Endometrial microvascular endothelial cells (primary cell): ENCODE measurements at regions not wholly inside any gene's neighbourhood (a gene's known extent, or its start where the extent isn't known, plus 50 kb on each side); places are given as distances from the start of the nearest gene placed in this dataset.
"Not testable (repeated sequence)": the region's sequence is repeated elsewhere in the genome, so short reads cannot be mapped to it uniquely, and the experiment has no call there.

ENCODE experiments used
- in situ Hi-C: cut with HindIII; loops from 2 replicates; pipeline ENCODE4 v1.10.0; 2017; ENCODE audit warnings: low sequenced_read_pairs, low pct_unique_long_range_greater_than_20kb; ENCODE audit errors: inconsistent ontology term

DNA sequence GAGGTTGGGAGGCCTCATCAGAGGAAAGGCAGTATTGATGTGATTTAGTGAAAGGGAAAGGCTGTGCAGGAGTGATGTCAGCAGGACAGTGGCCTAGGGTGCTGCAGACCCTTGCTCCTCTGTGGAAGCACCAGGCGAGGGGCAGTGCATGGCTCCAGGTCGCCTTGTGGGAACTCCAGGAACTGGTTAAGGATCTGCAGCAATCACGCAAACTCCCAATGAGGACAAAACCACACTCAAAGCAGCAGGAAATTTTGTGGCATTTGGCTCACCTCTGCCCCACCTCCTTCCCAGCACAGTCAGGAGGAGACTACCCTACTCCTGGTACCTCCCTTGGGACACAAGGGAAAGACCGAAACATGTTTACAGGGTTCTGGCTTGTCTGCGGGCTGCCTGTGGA lies 251.5 kb downstream of the GADD45G start:
- in situ Hi-C loops = not testable (repeated sequence)

DNA sequence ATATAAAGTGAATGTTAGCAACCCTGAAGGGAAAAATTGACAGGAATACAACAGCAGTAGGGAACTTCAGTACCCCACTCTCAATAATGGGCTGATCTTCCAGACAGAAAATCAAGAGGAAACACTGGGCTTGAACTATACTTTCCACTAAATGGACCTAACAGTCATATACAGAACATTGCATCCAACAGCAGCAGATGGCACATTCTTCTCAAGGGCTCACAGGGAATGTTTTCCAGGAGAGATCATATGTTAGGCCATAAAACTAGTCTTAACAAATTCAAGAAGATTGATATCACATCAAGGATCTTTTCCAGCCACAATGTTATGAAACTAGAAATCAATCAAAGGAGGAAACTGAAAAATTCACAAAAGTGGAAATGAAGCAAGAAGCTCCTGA lies 252.1 kb downstream of the GADD45G start:
- in situ Hi-C loops = not testable (repeated sequence)

DNA sequence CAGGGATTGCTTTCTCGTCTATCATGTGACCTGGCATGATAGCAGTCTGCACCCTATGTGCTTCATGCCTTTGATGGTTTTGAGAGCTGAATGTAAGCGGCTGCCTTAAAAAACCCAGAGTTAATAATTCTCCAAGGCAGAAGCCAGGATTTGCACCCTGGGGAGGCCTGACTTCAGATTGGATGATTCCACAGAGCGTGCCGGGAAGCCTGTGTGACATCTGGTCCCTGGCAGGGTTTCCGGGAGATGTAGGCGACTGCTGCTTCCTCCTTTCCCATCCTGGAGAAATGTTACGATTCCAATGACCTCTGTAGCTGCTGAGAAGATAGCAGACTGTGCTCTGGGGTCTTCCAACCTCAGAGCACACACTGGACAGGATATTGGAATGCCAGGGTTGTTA lies 255.0 kb downstream of the GADD45G start:
- in situ Hi-C loops = not testable (repeated sequence)

DNA sequence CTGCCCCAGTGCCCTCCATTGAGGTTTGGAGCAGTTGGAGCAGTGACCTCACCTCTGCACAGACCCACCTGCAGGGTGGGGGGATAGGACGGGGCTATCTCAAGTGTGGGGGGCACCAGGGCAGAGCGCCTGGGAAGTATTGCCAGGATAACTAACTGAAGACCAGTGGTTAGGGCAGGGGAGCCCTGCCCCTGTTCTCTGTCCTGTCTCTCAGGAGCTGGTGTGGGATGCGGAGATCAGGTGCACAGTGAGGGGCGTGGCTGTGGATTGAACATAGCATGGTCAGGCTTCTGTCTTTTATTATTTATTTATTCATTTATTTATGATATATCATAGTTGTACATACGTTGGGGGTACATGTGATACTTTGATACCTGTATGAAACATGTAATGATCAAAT lies 256.6 kb downstream of the GADD45G start:
- in situ Hi-C loops = not testable (repeated sequence)

DNA sequence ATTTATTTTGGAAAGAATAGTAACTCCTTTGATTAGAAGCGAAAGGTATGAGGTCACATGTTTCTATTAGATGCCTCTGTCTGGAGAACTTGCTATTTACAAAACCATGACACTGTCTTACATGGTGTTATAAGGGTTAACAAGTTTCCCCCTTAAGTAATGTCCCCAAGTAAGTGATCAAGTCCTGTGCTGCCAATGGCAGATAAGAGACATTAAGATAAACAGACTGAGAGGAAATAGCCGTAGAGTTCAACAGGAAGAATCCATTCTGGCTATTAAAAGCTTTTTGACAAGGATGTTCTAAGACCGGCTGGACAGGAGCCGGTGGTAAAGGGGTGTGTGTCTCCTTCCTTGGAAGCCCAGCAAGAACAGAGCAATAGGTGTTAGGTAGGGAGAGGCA lies 257.5 kb downstream of the GADD45G start:
- in situ Hi-C loops = no loop called here

DNA sequence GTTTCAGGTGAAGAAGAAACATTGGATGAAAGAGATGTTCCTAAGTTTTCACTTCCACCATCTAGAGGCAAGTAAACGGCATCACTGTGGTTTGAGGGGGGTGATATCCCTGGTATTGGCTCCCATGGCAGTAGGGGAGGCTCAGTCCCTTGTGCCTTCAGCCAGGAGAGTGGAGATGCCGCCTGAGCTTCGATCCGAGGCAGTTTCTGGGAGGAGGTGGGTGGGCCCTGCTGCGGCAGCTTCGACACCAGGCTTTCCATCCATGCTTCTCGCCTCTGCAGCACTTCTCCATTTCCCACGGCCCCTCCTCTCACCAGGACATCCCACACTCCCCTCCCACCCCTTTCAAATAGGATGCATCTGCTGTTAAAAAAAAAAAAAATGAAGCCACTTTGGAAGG lies 258.3 kb downstream of the GADD45G start:
- in situ Hi-C loops = no loop called here

DNA sequence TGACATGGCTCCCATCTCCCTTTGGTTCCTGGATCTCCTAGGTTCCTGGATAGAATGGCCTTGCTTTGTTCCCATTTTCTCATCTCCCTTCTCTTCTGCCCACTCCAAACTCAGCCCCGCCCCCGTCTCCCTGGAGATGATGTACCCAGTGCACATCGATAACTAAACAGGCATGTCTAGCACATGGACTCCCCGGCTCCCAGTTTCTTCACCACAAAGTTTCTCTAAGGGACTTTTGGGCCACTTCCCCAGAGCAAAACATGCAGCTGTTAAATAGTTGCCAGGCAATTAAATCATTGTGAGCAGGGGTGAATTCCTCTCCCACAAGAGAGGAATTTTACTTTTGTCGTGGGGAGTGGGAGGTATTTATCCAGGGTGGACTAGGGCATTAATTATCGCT lies 259.0 kb downstream of the GADD45G start:
- in situ Hi-C loops = no loop called here

DNA sequence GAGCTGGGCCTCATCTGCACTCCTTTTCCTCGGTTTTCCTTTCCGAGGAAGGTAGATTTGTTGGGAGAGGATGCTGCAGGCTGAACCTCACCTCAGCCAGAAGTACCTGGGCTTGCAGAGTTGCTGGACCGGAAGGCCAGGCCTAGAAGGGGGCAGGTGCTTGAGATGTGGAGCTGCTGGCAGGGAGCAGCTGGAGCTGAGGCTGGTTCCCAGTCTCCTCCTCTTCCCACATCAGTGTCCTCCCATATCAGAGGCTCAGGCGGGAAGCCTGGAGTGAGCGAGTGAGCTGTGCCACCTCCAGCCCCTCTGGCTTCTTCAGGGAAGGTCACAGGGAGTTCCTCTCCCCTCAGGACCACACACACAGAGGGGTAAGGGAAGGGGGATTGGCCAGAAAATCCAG lies 259.4 kb downstream of the GADD45G start:
- in situ Hi-C loops = no loop called here

DNA sequence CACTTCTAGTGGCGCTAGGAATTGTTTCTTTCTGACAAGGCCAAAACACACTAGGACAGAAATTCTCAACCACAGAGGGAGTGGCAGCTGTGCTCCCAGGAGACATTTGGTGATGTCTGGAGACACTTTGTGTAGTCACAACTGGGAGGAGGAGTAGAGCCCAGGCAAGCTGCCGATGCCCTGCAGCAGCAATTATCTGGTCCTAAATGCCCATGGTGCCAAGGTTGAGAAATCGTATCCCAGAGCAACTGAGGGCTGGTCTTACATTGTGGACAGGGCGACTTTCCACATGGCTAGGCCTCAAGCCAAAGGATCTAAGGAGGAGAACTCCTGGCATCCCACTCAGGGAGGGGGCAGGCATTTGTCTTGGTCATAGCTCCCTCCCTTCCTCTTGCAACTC lies 259.9 kb downstream of the GADD45G start:
- in situ Hi-C loops = no loop called here

DNA sequence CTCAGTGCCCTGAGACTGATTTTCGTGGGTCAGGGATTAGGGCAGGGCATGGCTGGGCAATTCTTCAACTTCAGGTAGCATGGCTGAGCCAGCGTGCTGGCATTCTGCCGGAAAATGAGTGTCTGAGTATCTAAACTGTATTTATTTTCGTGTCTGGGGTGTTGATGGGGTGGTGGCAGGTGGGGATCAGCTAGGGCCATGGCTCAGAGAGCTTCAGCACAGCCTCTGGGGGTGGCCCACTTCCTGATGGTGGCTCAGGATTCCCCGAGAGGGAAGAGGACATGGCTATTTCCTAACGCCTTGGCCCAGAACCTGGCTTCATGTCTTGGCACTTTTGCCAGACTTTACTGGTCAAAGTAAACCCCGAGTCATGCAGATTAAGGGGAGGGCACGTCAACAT lies 260.5 kb downstream of the GADD45G start:
- in situ Hi-C loops = no loop called here

DNA sequence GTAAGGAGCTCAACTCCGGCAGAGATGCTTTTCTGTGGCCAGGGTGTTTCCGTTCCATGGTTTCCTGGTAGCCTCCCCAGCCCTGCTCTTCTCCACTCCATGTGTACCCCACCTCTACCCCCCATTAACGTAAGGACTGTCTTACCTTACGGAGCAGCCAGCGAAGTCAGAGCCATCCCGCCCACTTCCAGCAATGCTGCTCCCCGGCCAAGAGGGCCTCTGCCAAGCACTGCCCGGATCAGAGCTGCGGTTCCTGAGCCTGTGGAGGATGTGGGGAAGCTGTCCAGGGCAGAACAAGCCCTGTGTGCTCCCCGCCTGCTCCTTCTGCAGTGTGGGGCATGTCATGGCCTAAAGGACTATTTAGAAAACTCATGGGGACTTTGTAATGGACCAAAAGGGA lies 261.2 kb downstream of the GADD45G start:
- in situ Hi-C loops = no loop called here

DNA sequence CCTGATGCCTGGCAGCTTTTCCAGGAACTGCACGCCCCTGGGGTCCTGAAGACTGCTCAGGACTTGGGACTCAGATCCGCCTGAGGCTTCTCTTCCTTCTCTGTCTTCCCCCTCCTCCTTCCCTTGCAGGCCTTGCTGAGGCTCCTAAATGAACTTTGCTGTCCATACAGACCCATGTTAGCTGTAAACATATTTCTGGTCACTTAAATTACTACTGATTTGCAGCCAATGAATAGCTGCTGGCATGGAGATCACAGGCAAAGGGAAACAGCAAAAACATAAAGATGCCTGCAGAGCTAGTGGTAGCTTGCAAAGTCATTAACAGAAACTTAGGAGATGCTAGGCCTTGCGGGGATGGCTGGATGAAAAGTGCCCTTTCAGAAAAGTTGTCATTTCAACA lies 261.9 kb downstream of the GADD45G start:
- in situ Hi-C loops = no loop called here

DNA sequence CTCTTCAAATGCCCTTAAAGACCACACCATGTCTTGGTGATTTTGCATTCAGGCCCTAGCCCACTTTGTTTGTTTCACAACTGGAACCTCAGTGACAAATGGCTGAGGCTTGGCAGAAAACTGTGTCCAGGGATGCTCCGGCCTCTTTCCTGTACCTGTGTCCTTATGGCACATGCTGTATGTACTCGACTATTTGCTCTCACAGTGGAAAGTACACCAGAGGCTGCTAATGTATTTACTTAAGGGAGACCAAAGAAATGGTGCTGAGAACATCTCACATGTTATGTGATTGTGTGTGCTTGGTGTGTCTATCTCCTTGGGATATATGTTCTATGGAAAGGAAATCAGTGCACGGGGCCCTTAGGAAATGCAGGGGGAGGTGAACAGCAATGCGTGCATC lies 263.3 kb downstream of the GADD45G start:
- in situ Hi-C loops = no loop called here

DNA sequence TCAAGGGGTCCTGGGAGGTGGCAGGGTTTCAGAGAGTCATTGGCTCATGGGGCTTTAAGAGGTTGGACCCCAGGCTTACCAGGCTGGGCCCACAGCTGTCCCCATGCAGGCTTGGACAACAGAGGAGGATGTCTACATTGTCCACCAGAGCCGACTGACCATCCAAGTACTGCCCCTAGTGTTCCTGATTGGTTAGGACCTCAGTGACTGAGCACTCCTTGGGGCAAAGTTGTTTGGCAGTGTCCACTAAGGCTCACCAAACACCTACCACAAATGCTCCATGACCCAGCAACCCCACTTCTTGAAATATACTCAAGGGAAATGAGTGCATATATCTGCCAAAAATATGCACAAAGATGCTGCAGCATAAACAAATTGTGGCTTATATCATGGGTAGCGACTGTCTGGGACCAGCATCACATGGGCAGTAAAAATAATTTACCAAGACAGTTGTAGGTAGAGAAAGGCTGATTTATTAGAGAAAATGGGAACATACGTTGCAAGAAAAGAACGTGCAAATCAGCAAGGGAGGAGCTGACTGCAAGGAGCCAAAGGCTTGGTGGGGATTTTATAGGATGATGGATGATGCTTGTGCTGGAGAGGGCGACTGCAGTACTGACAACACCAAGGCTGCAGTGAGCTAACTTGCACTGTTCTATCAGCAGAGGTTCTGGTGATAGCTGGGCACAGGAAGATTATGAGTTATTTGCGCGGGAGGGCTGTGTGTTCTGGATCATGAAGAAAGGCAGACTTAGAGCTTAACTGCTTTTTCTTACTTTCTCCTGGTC lies 265.2 kb downstream of the GADD45G start:
- in situ Hi-C loops = no loop called here

DNA sequence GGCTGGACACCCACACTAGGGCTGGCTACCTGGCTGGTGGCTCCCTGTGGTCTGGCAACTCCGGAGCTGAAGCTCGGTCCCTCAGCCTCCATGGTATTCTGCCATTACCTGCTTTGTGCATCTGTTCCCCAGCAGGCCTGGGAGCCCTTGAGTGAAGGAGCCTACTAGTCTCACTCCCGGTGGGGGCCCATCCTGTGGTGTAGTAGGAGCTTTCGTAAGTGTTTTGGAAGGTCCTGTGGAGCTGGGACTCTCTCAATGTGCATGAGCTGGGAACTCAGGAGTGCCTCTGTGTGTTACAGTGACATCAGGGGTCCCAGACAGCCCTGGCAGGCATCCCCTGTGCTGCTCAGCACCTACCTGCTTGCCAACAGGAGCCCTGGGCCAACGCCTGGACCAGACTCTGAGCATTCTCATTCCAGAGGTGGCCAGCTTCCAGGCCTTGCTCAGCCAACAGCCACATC lies 267.1 kb downstream of the GADD45G start:
- in situ Hi-C loops = no loop called here

DNA sequence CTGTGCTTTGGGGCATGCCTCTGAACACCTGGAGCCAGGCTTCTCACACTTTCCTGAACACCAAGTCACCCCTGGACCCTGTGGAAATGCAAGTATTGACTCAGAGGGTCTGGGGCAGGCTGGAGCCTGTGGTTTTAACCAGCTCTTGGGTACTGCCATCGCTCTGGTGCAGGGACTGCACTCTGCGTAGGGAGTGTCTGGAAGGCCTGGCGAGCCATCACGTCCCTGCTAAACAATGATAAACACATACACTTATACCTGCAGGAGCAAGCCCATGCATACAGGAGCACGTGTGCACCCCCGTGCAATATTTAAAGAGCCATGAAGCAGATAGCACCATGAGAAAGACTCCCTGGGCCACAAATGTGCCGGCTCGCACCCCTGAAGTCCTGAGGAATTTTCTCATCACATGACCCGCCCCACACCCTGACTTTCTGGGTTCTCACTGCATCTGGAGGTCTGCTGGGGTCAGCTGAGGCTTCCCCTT lies 267.7 kb downstream of the GADD45G start:
- in situ Hi-C loops = no loop called here

DNA sequence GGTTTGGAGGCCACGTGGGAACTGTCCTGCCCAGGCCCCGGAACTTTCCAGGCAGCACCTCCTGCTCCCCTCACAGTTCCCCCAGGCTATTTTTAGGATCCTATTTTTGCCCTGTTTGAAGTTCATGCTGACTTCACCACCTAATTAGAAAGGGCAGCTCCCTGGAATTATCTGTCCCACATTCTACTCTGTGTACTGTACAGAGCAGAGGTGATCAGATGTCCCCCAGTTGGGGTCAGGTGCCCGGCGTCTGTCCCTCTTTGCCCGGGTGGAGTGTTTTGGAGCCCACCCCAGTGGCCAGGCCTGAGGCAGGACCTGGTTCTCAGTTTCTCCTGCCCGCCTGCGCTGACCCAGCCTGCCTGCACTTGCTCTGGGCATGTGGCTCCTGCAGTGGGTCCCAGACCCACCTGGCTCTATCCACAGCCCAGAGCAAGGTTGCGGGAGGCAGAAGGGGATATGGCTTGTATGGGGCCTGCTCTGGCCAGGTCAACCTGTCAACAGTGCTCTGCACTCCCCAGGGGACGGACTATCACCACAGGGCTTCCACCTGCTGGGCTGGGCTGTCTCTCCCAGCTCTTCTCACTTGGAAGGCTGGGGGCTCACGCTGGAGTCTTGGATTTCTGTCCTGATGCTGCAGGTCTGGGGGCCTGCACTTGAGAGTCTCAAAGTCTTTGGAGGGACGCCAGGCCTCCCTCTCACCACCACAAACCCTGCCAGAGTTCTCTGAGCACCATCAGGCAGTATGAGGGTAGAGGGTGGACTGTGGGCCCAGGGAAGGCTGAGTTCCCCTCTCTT lies 268.3 kb downstream of the GADD45G start:
- in situ Hi-C loops = no loop called here

DNA sequence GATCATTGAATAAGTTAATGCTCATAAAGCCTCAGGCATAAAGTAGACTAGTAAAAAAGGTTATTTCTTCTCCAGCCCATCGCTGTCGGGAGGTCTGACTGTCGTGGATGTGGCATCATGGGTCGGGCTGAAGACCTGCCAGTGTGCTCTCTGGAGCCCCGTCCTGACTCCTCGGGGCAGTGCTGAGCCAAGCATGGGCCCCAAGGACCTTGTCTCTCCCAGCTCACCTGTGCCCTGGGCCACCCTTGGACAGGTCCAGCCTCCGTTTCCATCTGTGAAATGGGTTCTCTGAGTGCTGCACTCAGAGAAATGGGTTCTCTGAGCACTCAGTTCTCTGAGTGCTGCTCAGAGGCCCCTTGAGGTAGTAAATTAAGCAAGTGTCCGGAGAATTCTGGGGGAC lies 269.0 kb downstream of the GADD45G start:
- in situ Hi-C loops = no loop called here

DNA sequence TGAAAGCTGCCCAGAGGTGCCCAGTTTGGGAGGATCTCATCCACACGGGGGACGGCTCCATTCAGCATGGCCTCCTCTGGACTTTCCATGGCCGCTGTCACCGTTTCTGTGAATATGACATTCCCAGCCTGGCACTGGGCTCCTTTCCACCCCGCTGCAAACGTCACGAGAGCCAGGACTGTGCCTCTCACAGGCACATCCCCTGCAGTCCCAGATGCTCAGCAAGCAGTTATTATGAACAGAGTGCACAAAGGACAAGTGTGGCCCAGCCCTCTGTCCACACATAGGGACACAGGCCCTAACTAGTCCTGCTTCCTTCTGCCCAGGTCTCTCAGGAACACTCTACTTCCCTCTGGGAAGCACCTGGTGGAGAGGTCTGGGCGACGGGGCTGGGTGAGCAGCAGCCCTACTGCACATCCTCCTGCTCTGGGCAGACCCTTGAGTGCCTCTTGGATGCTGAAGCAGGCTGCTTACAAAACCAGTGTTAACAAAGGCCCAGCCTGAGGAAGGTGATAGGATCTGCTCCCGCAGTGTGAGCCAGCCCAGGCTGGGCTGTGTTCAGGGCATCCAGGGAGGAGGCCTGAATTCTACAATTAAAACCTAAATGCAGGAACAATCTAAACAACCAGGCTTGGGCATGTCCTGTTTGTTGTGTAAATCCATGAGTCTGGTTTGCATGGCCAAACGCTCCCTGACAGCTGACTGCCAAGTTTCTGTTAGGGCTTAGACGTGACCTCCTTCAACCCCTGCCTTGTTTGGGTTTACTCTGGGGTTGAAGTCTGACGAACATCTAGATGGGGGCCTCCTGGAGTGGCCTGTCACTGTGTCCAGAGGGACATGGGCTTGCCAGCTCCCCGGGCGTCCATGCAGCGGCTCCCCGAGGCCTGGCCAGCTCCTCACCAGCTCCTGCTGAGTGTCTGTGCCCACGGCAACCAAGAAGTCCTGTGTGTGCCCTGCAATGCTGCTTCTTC lies 269.8 kb downstream of the GADD45G start:
- in situ Hi-C loops = no loop called here
